Uterus (tissue), 3 donors: ENCODE measurements at regions not wholly inside any gene's neighbourhood (a gene's known extent, or its start where the extent isn't known, plus 50 kb on each side); places are given as distances from the start of the nearest gene placed in this dataset.
"Not testable (repeated sequence)": the region's sequence is repeated elsewhere in the genome, so short reads cannot be mapped to it uniquely, and the experiment has no call there.

Experiments
- DNase-seq, 2 donors: peaks; one replicate each; pipeline ENCODE4 v3.0.0-alpha.2; 2019 to 2020
- H3K27ac ChIP-seq, 2 donors: fragments of 200-600 bp; sonication (generic); 1 replicate in 1 of 2; 2 replicates in 1 of 2; pipeline ENCODE4 v1.5.1; 2016 to 2018
- H3K27me3 ChIP-seq, 2 donors: fragments of 200-600 bp; sonication (generic); one replicate each; pipeline ENCODE4 v1.5.1; 2018 to 2019; ENCODE audit warnings: control low read depth in 1 of 2
- H3K36me3 ChIP-seq, 2 donors: fragments of 200-600 bp; sonication (generic); one replicate each; pipeline ENCODE4 v1.5.1; 2019; ENCODE audit warnings: control low read depth in 1 of 2
- H3K4me1 ChIP-seq, 2 donors: fragments of 200-600 bp; sonication (generic); one replicate each; pipeline ENCODE4 v1.5.1; 2018 to 2019; ENCODE audit warnings: control low read depth in 1 of 2
- H3K4me3 ChIP-seq, 2 donors: fragments of 200-600 bp; sonication (generic); 1 replicate in 1 of 2; 2 replicates in 1 of 2; pipeline ENCODE4 v1.5.1; 2018 to 2019; ENCODE audit warnings: mild to moderate bottlenecking in 1 of 2
- H3K9me3 ChIP-seq, 2 donors: fragments of 200-600 bp; sonication (generic); one replicate each; pipeline ENCODE4 v1.5.1; 2019; ENCODE audit warnings: control low read depth in 1 of 2
- CTCF ChIP-seq, 4 experiments: fragments of 200-600 bp in 2 of 4; fragments of 450-650 bp in 2 of 4; sonication (generic) in 2 of 4; IDR thresholded peaks; one replicate each; pipeline ENCODE4 v1.5.1; 2016 to 2019; ENCODE audit warnings: antibody characterized with exemption in 4 of 4, mild to moderate bottlenecking in 2 of 4, moderate library complexity in 1 of 4
- POLR2A ChIP-seq, 2 donors: fragments of 450-650 bp; IDR thresholded peaks; one replicate each; pipeline ENCODE4 v1.6.1; 2016; ENCODE audit warnings: antibody characterized with exemption in 2 of 2, mild to moderate bottlenecking in 1 of 2, moderate library complexity in 1 of 2
- intact Hi-C: fragments of 100-400 bp; cut with DNase I; formaldehyde crosslinking; loops from one replicate; pipeline ENCODE4 v1.15.1; 2023; ENCODE audit warnings: low total_unique reads
- donor health status: DM: yes; HTN: yes; CAD: no.

DNA sequence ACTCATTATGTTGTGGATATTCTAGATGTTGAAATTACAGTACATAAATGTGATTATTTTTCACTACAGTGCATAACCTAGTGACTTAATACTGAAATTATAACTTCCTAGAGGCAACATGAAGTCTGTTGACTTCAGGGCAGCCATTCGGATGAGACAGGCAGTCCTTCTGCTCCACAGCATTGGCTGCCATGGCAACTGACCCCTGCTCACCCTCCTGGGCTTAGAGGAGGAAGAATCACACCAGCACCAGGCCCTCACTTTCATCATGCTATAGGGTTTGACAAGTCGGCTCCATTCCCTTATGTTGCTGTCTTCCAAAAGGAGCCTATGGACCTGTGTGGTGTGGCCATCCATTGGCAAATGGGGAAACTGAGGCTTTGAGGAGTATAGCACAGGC lies 233.5 kb upstream of the TMEM132C start:
- H3K27me3 ChIP-seq: no peaks in the 10 kb centered on the region
- no peaks in the 10 kb centered on the region for H3K36me3 ChIP-seq
- no peak for DNase-seq
- intact Hi-C loops: no loop called here
- H3K4me1 ChIP-seq: no peaks in the 10 kb centered on the region
- no peak overlapping the region for H3K27ac ChIP-seq
- H3K4me3 ChIP-seq: no peak overlapping the region
- no peak for TF ChIP-seq CTCF (IDR thresholded peaks at IDR 0.05)
- TF ChIP-seq POLR2A (IDR thresholded peaks at IDR 0.05): no peak
- H3K9me3 ChIP-seq: no peaks in the 10 kb centered on the region

GRCh38 chr12:128040971-128041370 lies 226.0 kb upstream of the TMEM132C start:
- no peak overlapping the region for H3K27ac ChIP-seq
- H3K36me3 ChIP-seq: no peaks in the 10 kb centered on the region
- no peak for TF ChIP-seq POLR2A (IDR thresholded peaks at IDR 0.05)
- no peak for TF ChIP-seq CTCF (IDR thresholded peaks at IDR 0.05)
- H3K9me3 ChIP-seq: no peaks in the 10 kb centered on the region
- intact Hi-C loops: no loop called here
- H3K4me1 ChIP-seq: no peaks in the 10 kb centered on the region
- no peak overlapping the region for H3K4me3 ChIP-seq
- H3K27me3 ChIP-seq: no peaks in the 10 kb centered on the region
- DNase-seq: no peak

DNA sequence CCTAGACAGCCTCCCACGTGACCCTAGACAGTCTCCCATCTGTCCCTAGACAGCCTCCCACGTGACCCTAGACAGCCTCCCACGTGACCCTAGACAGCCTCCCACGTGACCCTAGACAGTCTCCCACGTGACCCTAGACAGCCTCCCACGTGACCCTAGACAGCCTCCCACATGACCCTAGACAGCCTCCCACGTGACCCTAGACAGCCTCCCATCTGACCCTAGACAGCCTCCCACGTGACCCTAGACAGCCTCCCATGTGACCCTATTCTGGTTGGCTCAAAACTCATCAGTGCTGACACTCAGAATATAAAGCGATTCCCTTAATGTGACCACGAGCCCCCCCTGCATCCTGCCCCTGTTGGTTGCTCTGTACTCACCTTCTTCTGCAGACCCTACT lies 224.7 kb upstream of the TMEM132C start:
- H3K27ac ChIP-seq, H3K27me3 ChIP-seq, H3K36me3 ChIP-seq, H3K4me3 ChIP-seq, intact Hi-C loops, DNase-seq, H3K9me3 ChIP-seq, H3K4me1 ChIP-seq: not testable (repeated sequence)

- Histone ChIP-seq H3K27me3 (no peaks in the 10 kb centered on the region), H3K4me1 (no peaks in the 10 kb centered on the region), H3K27ac (no peak overlapping the region), H3K4me3 (no peak overlapping the region), H3K36me3 (no peaks in the 10 kb centered on the region), H3K9me3 (no peaks in the 10 kb centered on the region)
- no peak for TF ChIP-seq POLR2A (IDR thresholded peaks at IDR 0.05)
- DNase-seq: no peak
- intact Hi-C loops: no loop called here
Observed at GRCh38 chr12:128042825-128043224, 224.1 kb upstream of the TMEM132C start.

GRCh38 chr12:128043317-128043716 lies 223.7 kb upstream of the TMEM132C start:
- no peak for TF ChIP-seq CTCF (IDR thresholded peaks at IDR 0.05)
- no peak for TF ChIP-seq POLR2A (IDR thresholded peaks at IDR 0.05)
- H3K9me3 ChIP-seq: no peaks in the 10 kb centered on the region
- H3K36me3 ChIP-seq: no peaks in the 10 kb centered on the region
- DNase-seq: no peak
- no peaks in the 10 kb centered on the region for H3K4me1 ChIP-seq
- intact Hi-C loops: no loop called here
- no peaks in the 10 kb centered on the region for H3K27me3 ChIP-seq
- H3K27ac ChIP-seq: no peak overlapping the region
- H3K4me3 ChIP-seq: no peak overlapping the region

- no peak for DNase-seq
- intact Hi-C loops: no loop called here
- no peaks in the 10 kb centered on the region for H3K4me1 ChIP-seq
- TF ChIP-seq POLR2A (IDR thresholded peaks at IDR 0.05) (no peak), CTCF (IDR thresholded peaks at IDR 0.05) (no peak)
- H3K27ac ChIP-seq: no peak overlapping the region
- H3K27me3 ChIP-seq: no peaks in the 10 kb centered on the region
- H3K9me3 ChIP-seq: no peaks in the 10 kb centered on the region
- H3K4me3 ChIP-seq: no peak overlapping the region
- no peaks in the 10 kb centered on the region for H3K36me3 ChIP-seq
Observed at GRCh38 chr12:128047266-128048060, 219.5 kb upstream of the TMEM132C start.
